Ishikawa (cell line): ENCODE measurements at regions not wholly inside any gene's neighbourhood (a gene's known extent, or its start where the extent isn't known, plus 50 kb on each side); places are given as distances from the start of the nearest gene placed in this dataset.

Experiments
- NFIC ChIP-seq: IDR thresholded peaks from 2 replicates; pipeline ENCODE4 v1.6.1; 2012
- REST ChIP-seq: IDR thresholded peaks from 2 replicates; pipeline ENCODE4 v1.6.1; 2012; ENCODE audit warnings: low read depth, mild to moderate bottlenecking
- YY1 ChIP-seq: IDR thresholded peaks from 2 replicates; pipeline ENCODE4 v1.6.1; 2012; ENCODE audit warnings: low read depth

- TF ChIP-seq NFIC, result no peak
- TF ChIP-seq YY1, result no peak
- no peak for TF ChIP-seq REST
These were observed 177.0 kb upstream of the PPP1R26 start for GRCh38 chr9:135302329-135303279.
